SK-N-SH (cell line): ENCODE measurements at regions not wholly inside any gene's neighbourhood (a gene's known extent, or its start where the extent isn't known, plus 50 kb on each side); places are given as distances from the start of the nearest gene placed in this dataset.

Experiments used
- CTCF ChIA-PET: fragments of 300-600, 350-600 bp; formaldehyde crosslinking; extraction: SDS; loops from one replicate; lab custom pipeline; 2021; lab: Yijun Ruan, JAX
- POLR2A ChIA-PET: fragments of 350-600 bp; sonication (Branson Sonifier 250); formaldehyde crosslinking; extraction: SDS; loops from one replicate; lab custom pipeline; 2020; ENCODE audit warnings: antibody characterized with exemption, inconsistent platforms; lab: Yijun Ruan, JAX
- DNase-seq: peaks from one replicate; pipeline ENCODE4 v3.0.0; 2012
- H2AFZ ChIP-seq: fragments of 200-600 bp; sonication (generic); 2 replicates; pipeline ENCODE4 v1.8.1; 2016; ENCODE audit warnings: antibody characterized with exemption, mild to moderate bottlenecking, low read depth
- H3F3A ChIP-seq: fragments of 200-600 bp; sonication (generic); replicated peaks from 2 replicates; pipeline ENCODE3; 2016; ENCODE audit warnings: antibody characterized with exemption, mild to moderate bottlenecking; ENCODE audit not compliant: insufficient read depth
- H3K27ac ChIP-seq, 2 experiments: fragments of 200-500 bp in 1 of 2; fragments of 200-600 bp in 1 of 2; sonication (Bioruptor generic) in 1 of 2; sonication (generic), shearing (Covaris generic) in 1 of 2; 2 replicates each; pipeline versions ENCODE4 v1.5.1 to v1.6.1; 2014 to 2016; ENCODE audit warnings: low read depth in 2 of 2, inconsistent platforms in 1 of 2, low read length in 1 of 2, mild to moderate bottlenecking in 1 of 2, mixed read lengths in 1 of 2
- H3K27me3 ChIP-seq: fragments of 200-600 bp; sonication (generic), shearing (Covaris generic); 2 replicates; pipeline ENCODE4 v1.6.1; 2016; ENCODE audit warnings: mixed run types; ENCODE audit not compliant: insufficient read depth
- H3K36me3 ChIP-seq, 2 experiments: fragments of 200-500 bp in 1 of 2; fragments of 200-600 bp in 1 of 2; sonication (Bioruptor generic) in 1 of 2; sonication (generic) in 1 of 2; replicated peaks in 1 of 2; 2 replicates each; pipeline versions ENCODE3 to v1.5.1; 2014 to 2016; ENCODE audit warnings: low read length in 1 of 2, mild to moderate bottlenecking in 1 of 2; ENCODE audit not compliant: insufficient read depth in 2 of 2, control insufficient read depth in 1 of 2
- H3K4me1 ChIP-seq, 2 experiments: fragments of 200-500 bp in 1 of 2; fragments of 200-600 bp in 1 of 2; sonication (Bioruptor generic) in 1 of 2; sonication (generic), shearing (Covaris generic) in 1 of 2; 2 replicates each; pipeline versions ENCODE4 v1.5.1 to v1.6.1; 2014 to 2016; ENCODE audit warnings: low read depth in 1 of 2, low read length in 1 of 2, mixed run types in 1 of 2; ENCODE audit not compliant: insufficient read depth in 2 of 2, control insufficient read depth in 1 of 2
- H3K4me2 ChIP-seq: fragments of 200-600 bp; sonication (generic), shearing (Covaris generic); 2 replicates; pipeline ENCODE4 v1.6.1; 2017; ENCODE audit warnings: mixed run types
- H3K4me3 ChIP-seq, 2 experiments: fragments of 200-500 bp in 1 of 2; fragments of 200-600 bp in 1 of 2; sonication (Bioruptor generic) in 1 of 2; sonication (generic), shearing (Covaris generic) in 1 of 2; 2 replicates each; pipeline versions ENCODE4 v1.5.1 to v1.8.1; 2014 to 2016; ENCODE audit warnings: low read depth in 2 of 2, inconsistent platforms in 1 of 2, low read length in 1 of 2, mild to moderate bottlenecking in 1 of 2, mixed read lengths in 1 of 2, moderate library complexity in 1 of 2
- H3K79me2 ChIP-seq: fragments of 200-600 bp; sonication (generic); 2 replicates; pipeline ENCODE4 v1.8.1; 2017; ENCODE audit warnings: mild to moderate bottlenecking; ENCODE audit not compliant: insufficient read depth
- H3K9ac ChIP-seq: fragments of 200-600 bp; sonication (generic); 2 replicates; pipeline ENCODE4 v1.6.1; 2017; ENCODE audit warnings: mixed run types
- H3K9me2 ChIP-seq: fragments of 200-600 bp; sonication (generic); 2 replicates; pipeline ENCODE4 v1.6.1; 2017; ENCODE audit warnings: mixed run types
- H3K9me3 ChIP-seq: fragments of 200-600 bp; sonication (generic); 2 replicates; pipeline ENCODE4 v1.6.1; 2017; ENCODE audit warnings: mixed run types, mild to moderate bottlenecking, moderate library complexity
- H4K20me1 ChIP-seq: fragments of 200-600 bp; sonication (generic); 2 replicates; pipeline ENCODE4 v1.6.1; 2017; ENCODE audit warnings: mild to moderate bottlenecking, mixed run types; ENCODE audit not compliant: insufficient read depth
- CTCF ChIP-seq: fragments of 200-600 bp; sonication (generic); IDR thresholded peaks from 2 replicates; pipeline ENCODE4 v1.6.1; 2017; ENCODE audit warnings: antibody characterized with exemption, mild to moderate bottlenecking, moderate library complexity
- EZH2phosphoT487 ChIP-seq: fragments of 200-600 bp; sonication (generic); IDR thresholded peaks from 2 replicates; pipeline ENCODE4 v1.6.1; 2017; ENCODE audit warnings: low read depth, mixed run types, mild to moderate bottlenecking, antibody characterized with exemption, moderate library complexity, borderline replicate concordance
- FOXM1 ChIP-seq: IDR thresholded peaks from 2 replicates; pipeline ENCODE4 v1.4.0; 2012; ENCODE audit warnings: low read depth, mild to moderate bottlenecking
- GABPA ChIP-seq: IDR thresholded peaks from 2 replicates; pipeline ENCODE4 v1.4.0; 2012; ENCODE audit warnings: low read depth, mild to moderate bottlenecking
- GATA2 ChIP-seq: sonication (generic); formaldehyde crosslinking; IDR thresholded peaks from 2 replicates; pipeline ENCODE4 v1.5.0; 2020; ENCODE audit warnings: mild to moderate bottlenecking, missing genetic modification reagents
- JUND ChIP-seq: IDR thresholded peaks from 2 replicates; pipeline ENCODE4 v1.4.0; 2012
- MXI1 ChIP-seq: IDR thresholded peaks from 2 replicates; pipeline ENCODE4 v1.6.1; 2012; ENCODE audit warnings: mild to moderate bottlenecking, low read depth, low read length, improper control_type of control experiment
- NRF1 ChIP-seq: IDR thresholded peaks from 2 replicates; pipeline ENCODE4 v1.6.1; 2012; ENCODE audit warnings: low read depth, mild to moderate bottlenecking, low read length
- POLR2AphosphoS5 ChIP-seq: IDR thresholded peaks from 2 replicates; pipeline ENCODE4 v1.6.1; 2012; ENCODE audit warnings: low read depth, low read length
- RFX5 ChIP-seq: IDR thresholded peaks from 2 replicates; pipeline ENCODE4 v1.6.1; 2012; ENCODE audit warnings: mild to moderate bottlenecking, improper control_type of control experiment, low read length
- RXRA ChIP-seq: IDR thresholded peaks from 2 replicates; pipeline ENCODE4 v1.4.0; 2012; ENCODE audit warnings: low read depth, mild to moderate bottlenecking, borderline replicate concordance
- SIN3A ChIP-seq: IDR thresholded peaks from 2 replicates; pipeline ENCODE4 v1.6.1; 2012; ENCODE audit warnings: low read depth, mild to moderate bottlenecking, low read length, moderate library complexity, borderline replicate concordance
- SMC3 ChIP-seq: IDR thresholded peaks from 2 replicates; pipeline ENCODE4 v1.6.1; 2012; ENCODE audit warnings: low read depth, low read length, improper control_type of control experiment
- TAF1 ChIP-seq: IDR thresholded peaks from 2 replicates; pipeline ENCODE4 v1.6.1; 2012; ENCODE audit warnings: low read depth, mild to moderate bottlenecking, low read length, moderate library complexity, borderline replicate concordance
- TCF12 ChIP-seq: IDR thresholded peaks from 2 replicates; pipeline ENCODE4 v1.4.0; 2012
- TEAD4 ChIP-seq: IDR thresholded peaks from 2 replicates; pipeline ENCODE4 v1.4.0; 2012; ENCODE audit warnings: mild to moderate bottlenecking, borderline replicate concordance; ENCODE audit not compliant: insufficient read depth
- USF1 ChIP-seq: IDR thresholded peaks from 2 replicates; pipeline ENCODE4 v1.4.0; 2012; ENCODE audit warnings: low read depth, borderline replicate concordance
- YY1 ChIP-seq: IDR thresholded peaks from 2 replicates; pipeline ENCODE4 v1.4.0; 2012; ENCODE audit warnings: low read depth, mild to moderate bottlenecking
- WGBS: methylation state at CpG from one replicate; pipeline ENCODE4 v1.1.6; 2017; ENCODE audit warnings: low lambda C conversion rate; 5-methylcytosine and 5-hydroxymethylcytosine counted together

GRCh38 chr1:58944439-58944838 lies 160.6 kb upstream of the JUN start:
- Histone ChIP-seq H3F3A (no peaks in the 10 kb centered on the region), H3K4me1 (no peaks in the 10 kb centered on the region), H2AFZ (no peak overlapping the region), H3K9me3 (no peaks in the 10 kb centered on the region), H3K4me2 (no peak overlapping the region), H3K4me3 (no peak overlapping the region), H3K27me3 (no peaks in the 10 kb centered on the region), H3K79me2 (no peaks in the 10 kb centered on the region), H3K9me2 (no peaks in the 10 kb centered on the region), H3K27ac (no peak overlapping the region), H3K36me3 (no peaks in the 10 kb centered on the region), H4K20me1 (no peaks in the 10 kb centered on the region), H3K9ac (no peak overlapping the region)
- no peak for DNase-seq
- WGBS, result 95% methylated on average over 3 of the region's 3 CpGs
- POLR2A ChIA-PET, result no interaction called here
- CTCF ChIA-PET, result no interaction called here
- no peak for TF ChIP-seq SMC3
- no peak for TF ChIP-seq SIN3A
- TF ChIP-seq EZH2phosphoT487, result no peak
- TF ChIP-seq USF1, result no peak
- no peak for TF ChIP-seq CTCF
- no peak for TF ChIP-seq JUND
- no peak for TF ChIP-seq FOXM1
- no peak for TF ChIP-seq POLR2AphosphoS5
- no peak for TF ChIP-seq MXI1
- no peak for TF ChIP-seq RXRA
- TF ChIP-seq GATA2, result no peak
- no peak for TF ChIP-seq RFX5
- TF ChIP-seq TAF1, result no peak

GRCh38 chr1:58946390-58946789 lies 162.5 kb upstream of the JUN start:
- H3K79me2 ChIP-seq, result no peaks in the 10 kb centered on the region
- ChIA-PET CTCF (no interaction called here), POLR2A (no interaction called here)
- H3K36me3 ChIP-seq, result no peaks in the 10 kb centered on the region
- H3K4me2 ChIP-seq, result no peak overlapping the region
- H3K4me1 ChIP-seq, result no peaks in the 10 kb centered on the region
- no peaks in the 10 kb centered on the region for H3K9me3 ChIP-seq
- no peak overlapping the region for H2AFZ ChIP-seq
- WGBS, result 93% methylated on average over 4 of the region's 4 CpGs
- no peak overlapping the region for H3K4me3 ChIP-seq
- no peaks in the 10 kb centered on the region for H4K20me1 ChIP-seq
- no peaks in the 10 kb centered on the region for H3K9me2 ChIP-seq
- no peak for TF ChIP-seq TAF1
- TF ChIP-seq TCF12, result no peak
- TF ChIP-seq USF1, result no peak
- no peak for TF ChIP-seq CTCF
- no peak for TF ChIP-seq GABPA
- no peak for TF ChIP-seq NRF1
- TF ChIP-seq GATA2, result no peak
- no peak for TF ChIP-seq FOXM1
- no peak for TF ChIP-seq TEAD4
- no peak for TF ChIP-seq YY1
- no peak for TF ChIP-seq MXI1
- no peak overlapping the region for H3K9ac ChIP-seq
- no peak for DNase-seq
- no peaks in the 10 kb centered on the region for H3K27me3 ChIP-seq
- no peak overlapping the region for H3K27ac ChIP-seq
- H3F3A ChIP-seq, result no peaks in the 10 kb centered on the region
